VCaP (cell line): ENCODE measurements at regions not wholly inside any gene's neighbourhood (a gene's known extent, or its start where the extent isn't known, plus 50 kb on each side); places are given as distances from the start of the nearest gene placed in this dataset.

Experiments used
- H3K27ac ChIP-seq: fragments of 450-650 bp; 2 replicates; pipeline ENCODE4 v1.5.1; 2017
- TF ChIP-seq, protein P1 (sequence below): fragments of 450-650 bp; conservative IDR thresholded peaks from 2 replicates; pipeline ENCODE4 v1.5.1; 2017; ENCODE audit warnings: mild to moderate bottlenecking, moderate library complexity

DNA sequence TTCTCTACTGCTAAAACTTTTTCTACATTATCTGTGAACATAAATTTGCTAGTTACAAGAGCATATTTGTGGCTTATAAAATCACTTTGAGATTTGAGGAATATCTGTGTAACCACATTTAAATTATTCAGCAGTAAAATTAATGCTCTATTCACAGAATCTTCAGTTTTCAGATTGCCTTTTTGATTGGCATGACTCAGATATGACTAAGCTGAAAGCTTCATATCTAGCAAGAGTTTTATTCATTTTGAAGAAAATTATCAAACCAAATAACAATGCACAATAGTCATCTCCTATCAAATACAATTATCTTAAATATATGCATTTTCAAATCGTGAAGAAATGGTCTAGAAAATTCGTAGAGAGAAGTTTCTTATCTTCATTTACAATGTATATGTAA lies 1498.2 kb upstream of the B3GALT2 start:
- no peak overlapping the region for H3K27ac ChIP-seq
- TF ChIP-seq, protein P1, sequence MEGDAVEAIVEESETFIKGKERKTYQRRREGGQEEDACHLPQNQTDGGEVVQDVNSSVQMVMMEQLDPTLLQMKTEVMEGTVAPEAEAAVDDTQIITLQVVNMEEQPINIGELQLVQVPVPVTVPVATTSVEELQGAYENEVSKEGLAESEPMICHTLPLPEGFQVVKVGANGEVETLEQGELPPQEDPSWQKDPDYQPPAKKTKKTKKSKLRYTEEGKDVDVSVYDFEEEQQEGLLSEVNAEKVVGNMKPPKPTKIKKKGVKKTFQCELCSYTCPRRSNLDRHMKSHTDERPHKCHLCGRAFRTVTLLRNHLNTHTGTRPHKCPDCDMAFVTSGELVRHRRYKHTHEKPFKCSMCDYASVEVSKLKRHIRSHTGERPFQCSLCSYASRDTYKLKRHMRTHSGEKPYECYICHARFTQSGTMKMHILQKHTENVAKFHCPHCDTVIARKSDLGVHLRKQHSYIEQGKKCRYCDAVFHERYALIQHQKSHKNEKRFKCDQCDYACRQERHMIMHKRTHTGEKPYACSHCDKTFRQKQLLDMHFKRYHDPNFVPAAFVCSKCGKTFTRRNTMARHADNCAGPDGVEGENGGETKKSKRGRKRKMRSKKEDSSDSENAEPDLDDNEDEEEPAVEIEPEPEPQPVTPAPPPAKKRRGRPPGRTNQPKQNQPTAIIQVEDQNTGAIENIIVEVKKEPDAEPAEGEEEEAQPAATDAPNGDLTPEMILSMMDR: no peak

DNA sequence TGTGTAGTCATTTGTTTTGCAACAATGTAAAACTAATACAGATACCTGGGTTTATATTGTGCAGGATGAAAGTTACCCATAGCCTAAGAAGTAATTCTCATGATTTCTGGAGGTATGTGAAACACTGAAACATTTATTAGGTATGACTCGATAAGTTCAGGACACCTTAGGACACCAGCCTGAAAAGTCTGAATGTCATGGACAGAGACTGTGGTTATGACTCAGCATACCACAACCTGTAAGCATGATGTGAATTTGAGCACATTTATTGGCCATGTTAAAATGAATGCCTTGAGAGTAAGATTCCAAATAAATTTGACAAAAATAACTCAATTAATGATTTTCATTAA lies 1471.7 kb upstream of the B3GALT2 start:
- TF ChIP-seq, protein P1: no peak
- H3K27ac ChIP-seq: no peak overlapping the region

DNA sequence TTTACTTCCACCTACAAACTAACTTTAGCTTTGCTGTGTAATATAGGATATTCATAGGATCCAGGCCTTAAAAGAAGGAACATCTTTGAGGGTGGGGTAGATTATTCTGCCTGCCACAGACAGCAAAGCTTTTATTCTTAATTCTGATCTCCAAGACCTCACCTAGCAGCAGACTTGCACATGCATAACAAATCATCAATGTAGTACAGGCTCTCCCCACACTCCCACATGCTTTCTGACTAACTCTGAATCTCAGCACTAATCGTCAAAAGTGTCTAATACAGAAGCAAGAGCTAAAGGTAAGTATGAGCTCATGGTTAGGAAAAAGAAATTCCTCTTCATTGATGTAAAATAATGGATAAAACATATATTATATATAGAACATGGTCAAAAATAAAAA lies 1468.5 kb upstream of the B3GALT2 start:
- H3K27ac ChIP-seq: no peak overlapping the region
- TF ChIP-seq, protein P1: no peak

DNA sequence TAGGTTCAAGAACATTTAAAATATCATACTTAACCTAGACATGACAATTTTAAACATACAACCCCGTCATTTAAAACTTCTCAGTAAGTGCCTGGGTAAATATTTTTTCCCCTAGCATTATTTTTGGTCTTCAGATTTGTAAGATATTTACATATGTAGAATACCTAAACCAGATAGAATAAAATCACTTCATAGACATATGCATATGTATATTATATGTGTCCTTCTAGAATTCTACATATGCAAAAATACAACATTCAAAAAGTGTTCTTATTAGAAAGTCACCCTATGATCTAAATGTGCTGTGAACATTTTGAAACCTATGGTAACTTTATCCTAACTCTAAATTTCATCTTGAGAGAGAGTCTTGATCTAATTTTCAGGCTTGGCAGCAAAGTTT lies 1467.0 kb upstream of the B3GALT2 start:
- H3K27ac ChIP-seq: no peak overlapping the region
- TF ChIP-seq, protein P1: no peak

DNA sequence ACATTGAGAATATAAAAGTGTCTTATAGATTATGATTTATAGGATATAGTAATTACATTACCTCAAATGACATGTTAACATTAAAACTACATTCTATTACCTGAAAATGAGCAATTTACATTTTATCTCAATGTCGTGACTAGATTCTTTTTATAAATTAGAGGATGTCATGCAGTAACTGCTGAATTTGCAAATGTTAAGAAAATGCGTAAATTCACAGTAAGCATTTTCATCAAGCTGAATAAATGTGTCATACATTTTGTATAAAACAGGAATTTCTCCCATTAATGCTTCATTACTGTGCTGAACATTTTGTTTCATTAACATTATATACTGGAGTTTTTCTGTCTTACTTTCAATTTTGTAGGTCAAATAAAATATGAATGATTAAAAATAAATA lies 1460.7 kb upstream of the B3GALT2 start:
- TF ChIP-seq, protein P1: no peak
- H3K27ac ChIP-seq: no peak overlapping the region

DNA sequence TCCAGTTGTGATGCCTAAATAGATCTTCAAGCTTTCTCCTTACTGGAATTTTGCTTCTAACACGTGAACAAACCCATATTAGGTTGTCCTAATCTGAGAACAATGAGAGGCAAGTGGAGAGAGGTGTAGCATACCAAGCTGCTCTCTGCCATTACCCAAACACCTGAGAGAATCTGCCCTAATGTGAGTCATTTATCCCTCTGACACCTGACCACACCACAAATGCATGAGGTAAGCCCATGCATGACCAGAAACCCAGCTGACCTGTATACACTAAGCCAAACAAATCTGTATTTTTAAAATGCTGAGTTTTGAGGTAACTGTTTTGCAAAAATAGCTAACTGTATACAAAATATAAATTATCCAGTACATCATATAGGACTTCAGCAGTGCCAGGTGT lies 1458.1 kb upstream of the B3GALT2 start:
- H3K27ac ChIP-seq: no peak overlapping the region
- TF ChIP-seq, protein P1: no peak

DNA sequence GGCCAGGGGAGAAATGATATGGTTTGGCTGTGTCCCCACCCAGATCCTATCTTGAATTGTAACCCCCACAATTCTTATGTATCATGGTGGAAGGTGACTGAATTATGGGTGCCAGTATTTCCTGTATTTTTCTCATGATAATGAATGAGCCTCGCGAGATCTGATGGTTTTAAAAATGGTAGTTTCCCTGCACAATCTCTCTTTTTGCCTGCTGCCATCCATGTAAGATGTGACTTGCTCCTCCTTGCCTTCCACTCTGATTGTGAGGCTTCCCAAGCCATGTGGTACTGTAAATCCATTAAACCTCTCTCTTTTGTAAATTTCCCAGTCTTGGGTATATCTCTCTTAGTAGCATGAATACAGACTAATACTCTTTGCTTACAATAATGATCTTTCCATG lies 1453.9 kb upstream of the B3GALT2 start:
- H3K27ac ChIP-seq: no peak overlapping the region
- TF ChIP-seq, protein P1: no peak

DNA sequence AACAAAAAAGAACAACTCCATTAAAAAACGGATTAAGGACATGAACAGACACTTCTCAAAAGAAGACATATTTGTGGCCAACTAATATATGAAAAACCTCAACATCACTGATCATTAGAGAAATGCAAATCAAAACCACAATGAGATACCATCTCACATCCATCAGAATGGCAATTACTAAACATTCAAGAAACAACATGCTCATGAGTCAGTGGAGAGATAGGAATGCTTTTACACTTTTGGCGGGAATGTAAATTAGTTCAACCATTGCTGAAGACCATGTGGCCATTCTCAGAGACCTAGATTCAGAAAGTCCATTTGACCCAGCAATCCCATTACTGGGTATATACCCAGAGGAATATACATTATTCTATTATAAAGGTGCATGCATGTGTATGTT lies 1442.6 kb upstream of the B3GALT2 start:
- no peak overlapping the region for H3K27ac ChIP-seq
- TF ChIP-seq, protein P1: no peak
